ENCODE measurements at regions not wholly inside any gene's neighbourhood (a gene's known extent, or its start where the extent isn't known, plus 50 kb on each side); places are given as distances from the start of the nearest gene placed in this dataset.

DNA sequence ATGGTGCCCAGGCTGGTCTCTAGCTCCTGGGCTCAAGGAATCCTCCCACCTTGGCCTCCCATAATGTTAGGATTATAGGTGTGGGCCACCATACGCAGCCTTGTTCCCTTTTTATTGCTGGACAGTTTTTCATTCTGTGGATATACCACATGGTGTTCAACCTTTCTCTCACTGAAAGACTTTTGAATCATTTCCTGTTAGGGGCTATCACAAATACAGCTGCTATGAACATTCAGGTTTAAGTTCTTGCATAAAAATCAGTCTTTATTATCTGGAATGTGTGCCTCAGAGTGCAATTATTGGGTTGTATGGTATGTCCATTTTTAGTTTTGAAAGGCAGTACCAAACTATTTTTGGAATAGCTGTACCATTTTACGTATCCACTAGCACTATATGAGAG lies 647.2 kb downstream of the LIG4 start:
- no peak for DNase-seq (ENCODE audit: low read depth)

DNA sequence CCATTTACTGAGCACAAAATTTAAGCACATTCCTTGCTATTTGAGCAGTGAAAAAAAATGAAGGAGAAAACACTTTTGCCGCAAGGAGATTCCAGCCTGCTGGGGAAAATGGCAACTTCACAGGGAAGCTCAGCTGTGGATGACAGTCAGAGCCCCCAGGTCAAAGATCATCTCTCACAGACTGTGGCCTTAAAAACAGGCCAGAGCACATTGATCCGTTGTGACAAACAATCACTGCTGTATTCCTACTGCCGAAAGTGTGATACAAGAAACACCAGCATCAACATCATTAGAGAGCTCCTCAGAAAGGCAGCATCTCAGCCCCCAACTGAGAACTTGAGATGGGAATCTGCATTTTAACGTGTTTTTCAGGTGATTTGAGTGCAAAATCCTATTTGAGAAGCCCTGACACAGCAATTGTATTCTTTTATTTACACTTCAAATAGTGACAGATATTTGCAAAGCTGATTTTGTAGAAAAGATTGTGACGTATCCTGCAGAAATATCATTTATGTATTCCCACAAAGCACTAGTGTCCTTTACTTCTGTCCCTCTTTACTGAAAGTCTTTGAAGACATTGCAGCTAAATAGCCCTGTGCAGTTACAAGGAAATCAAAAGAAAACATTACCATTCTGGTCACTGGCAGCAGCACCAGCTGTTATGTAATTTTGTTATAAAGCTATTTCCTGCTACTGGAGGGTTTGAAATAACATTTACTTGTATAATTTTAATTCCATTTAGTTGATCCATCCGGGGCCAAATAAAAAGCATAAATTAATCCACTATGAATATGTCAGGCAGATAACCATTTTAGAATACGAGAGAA lies 652.0 kb downstream of the LIG4 start:
- DNase-seq (ENCODE audit: low read depth) = no peak

GRCh38 chr13:107562203-107562602 lies 653.1 kb downstream of the LIG4 start:
- no peak for DNase-seq (ENCODE audit: low read depth)

- DNase-seq (ENCODE audit: low read depth) = no peak
Observed at GRCh38 chr13:107554460-107554859, 660.9 kb downstream of the LIG4 start.

- DNase-seq (ENCODE audit: low read depth) = no peak
Observed at GRCh38 chr13:107553838-107554237, 661.5 kb downstream of the LIG4 start.

- DNase-seq (ENCODE audit: low read depth) = no peak
Observed at GRCh38 chr13:107551521-107551920, 663.8 kb downstream of the LIG4 start.

DNA sequence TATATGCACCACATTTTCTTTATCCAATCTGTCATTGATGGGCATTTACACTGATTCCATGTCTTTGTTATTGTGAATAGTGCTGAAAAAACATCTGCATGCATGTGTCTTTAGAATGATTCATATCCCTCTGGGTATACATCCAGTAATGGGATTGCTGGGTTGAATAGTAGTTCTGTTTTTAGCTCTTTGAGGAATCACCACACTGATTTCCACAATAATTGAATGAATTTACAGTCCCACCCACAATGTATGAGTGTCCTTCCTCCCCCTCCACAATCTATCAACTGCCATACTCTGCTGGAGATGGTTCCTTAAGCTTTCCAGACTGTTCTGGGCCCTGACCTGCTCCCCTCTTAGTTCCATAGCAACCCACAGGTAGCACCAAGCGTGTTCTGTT lies 667.0 kb downstream of the LIG4 start:
- DNase-seq (ENCODE audit: low read depth) = no peak

GRCh38 chr13:107545946-107546502 lies 669.3 kb downstream of the LIG4 start:
- no peak for DNase-seq (ENCODE audit: low read depth)

- DNase-seq (ENCODE audit: low read depth) = no peak
Observed at GRCh38 chr13:107534548-107534947, 680.8 kb downstream of the LIG4 start.

- DNase-seq (ENCODE audit: low read depth) = no peak
Observed at GRCh38 chr13:107531816-107532215, 683.5 kb downstream of the LIG4 start.

- no peak for DNase-seq (ENCODE audit: low read depth)
Observed at GRCh38 chr13:107531180-107531579, 684.2 kb downstream of the LIG4 start.

DNA sequence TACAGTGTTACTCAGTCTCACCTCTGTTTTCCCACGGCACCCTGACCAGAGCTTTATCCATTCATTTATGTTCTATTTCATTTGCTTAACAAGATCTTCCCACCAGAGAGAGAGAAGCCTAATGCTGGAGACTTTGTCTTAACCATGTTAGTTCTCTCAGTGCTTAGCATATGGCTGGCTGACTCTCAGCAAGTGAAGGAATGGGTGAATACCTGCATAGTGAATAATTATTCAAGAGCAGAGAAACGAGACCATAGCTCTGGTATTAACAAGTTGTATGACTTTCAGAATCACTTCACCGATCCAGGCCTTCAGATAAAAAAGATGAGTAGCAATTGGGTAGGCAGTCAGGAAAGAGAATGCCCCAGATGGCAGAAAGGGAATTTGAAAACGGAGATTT lies 686.3 kb downstream of the LIG4 start:
- DNase-seq (ENCODE audit: low read depth) = no peak

DNA sequence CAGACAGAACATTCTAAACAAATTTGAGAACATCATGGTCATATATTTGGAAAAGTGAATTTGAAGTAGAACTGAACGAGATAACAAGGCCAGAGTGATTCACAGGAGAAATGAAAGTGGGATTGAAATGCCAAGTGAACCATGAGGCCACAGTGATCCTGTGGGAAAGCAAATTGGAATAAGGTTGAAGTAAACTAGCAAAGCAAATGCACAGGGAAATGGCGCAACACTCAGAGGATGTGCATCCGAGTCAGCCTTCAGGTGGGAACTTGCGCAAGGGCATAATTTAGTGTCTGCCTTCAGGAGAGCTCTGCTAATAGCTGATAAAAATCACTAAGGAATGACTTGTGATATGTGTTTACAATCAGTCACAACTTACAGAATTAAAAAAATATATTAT lies 696.6 kb downstream of the LIG4 start:
- no peak for DNase-seq (ENCODE audit: low read depth)

DNA sequence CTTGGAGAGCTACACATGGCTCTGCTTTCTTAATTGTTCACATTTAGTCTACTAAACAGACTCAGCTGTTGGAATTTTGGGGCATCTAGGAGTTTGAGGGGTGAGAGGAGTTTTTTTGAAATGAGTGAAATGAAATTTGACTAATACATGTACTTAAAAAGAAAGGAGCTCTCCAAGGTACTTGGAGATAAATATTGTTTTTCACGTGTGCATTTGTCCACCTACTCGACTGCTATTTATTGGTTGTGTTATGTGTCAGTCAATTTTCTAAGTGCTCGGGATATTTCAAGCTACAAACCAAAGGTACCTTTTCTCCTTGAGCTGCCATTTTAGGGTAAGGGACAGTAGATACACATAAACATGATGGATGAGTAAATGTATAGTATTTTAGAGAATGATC lies 697.0 kb downstream of the LIG4 start:
- no peak for DNase-seq (ENCODE audit: low read depth)

GRCh38 chr13:107516517-107516916 lies 698.8 kb downstream of the LIG4 start:
- no peak for DNase-seq (ENCODE audit: low read depth)

DNA sequence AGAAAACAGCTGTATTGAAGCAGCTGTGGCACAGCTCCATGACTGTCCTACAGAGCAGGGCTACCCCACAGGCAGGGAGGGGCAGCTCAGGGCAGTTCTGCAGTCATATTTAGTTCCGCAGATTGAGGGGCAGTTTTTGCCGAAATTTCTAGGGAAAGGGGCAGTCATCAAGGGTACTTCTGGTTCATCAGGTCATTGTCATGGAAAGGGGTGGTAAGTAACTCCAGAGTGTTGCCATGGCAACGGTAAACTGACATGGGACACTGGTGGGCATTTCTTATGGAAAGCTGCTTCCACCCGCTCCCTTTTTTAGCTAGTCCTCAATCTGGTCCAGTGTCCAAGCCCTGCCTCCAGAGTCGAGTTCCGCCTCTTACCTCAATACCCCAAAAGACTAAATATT lies 702.8 kb downstream of the LIG4 start:
- no peak for DNase-seq (ENCODE audit: low read depth)

GRCh38 chr13:107497661-107498060 lies 717.7 kb downstream of the LIG4 start:
- DNase-seq (ENCODE audit: low read depth) = no peak

- no peak for DNase-seq (ENCODE audit: low read depth)
Observed at GRCh38 chr13:107493266-107493665, 722.1 kb downstream of the LIG4 start.

GRCh38 chr13:107482688-107483087 lies 732.6 kb downstream of the LIG4 start:
- no peak for DNase-seq (ENCODE audit: low read depth)

GRCh38 chr13:107480130-107480529 lies 735.2 kb downstream of the LIG4 start:
- DNase-seq (ENCODE audit: low read depth) = no peak

GRCh38 chr13:107477772-107478379 lies 737.5 kb downstream of the LIG4 start:
- no peak for DNase-seq (ENCODE audit: low read depth)

DNA sequence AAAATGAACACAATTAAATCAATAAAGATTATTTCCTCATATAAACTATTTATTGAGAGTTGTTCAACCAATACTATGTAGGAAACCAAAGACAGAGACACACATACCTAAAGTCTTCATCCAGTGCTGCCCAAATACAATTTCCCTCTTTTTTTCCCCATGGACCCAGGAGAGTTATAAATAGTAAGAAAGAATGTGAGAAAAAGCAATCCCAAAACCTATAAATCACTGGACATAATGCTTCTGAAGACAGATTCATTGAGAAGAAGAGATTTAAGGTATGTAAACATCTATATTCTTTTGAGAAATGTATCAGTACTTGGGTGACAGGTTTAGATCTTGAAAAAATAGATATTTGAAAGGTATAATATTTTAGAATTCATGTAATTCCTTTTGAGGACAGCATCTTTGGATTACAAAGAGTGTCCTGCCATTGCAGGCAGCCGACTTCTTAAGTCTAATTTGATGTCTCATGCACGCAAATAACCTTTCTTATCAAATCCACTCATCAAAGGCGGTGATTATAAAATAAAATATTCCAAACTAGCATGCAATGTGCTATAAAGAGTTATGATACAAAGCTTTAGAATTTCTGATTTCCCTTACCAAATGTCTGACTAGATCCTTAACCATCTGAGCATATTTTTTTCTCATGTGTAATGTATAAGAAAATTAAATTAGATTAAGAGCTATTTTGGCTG lies 739.4 kb downstream of the LIG4 start:
- DNase-seq (ENCODE audit: low read depth) = no peak

DNA sequence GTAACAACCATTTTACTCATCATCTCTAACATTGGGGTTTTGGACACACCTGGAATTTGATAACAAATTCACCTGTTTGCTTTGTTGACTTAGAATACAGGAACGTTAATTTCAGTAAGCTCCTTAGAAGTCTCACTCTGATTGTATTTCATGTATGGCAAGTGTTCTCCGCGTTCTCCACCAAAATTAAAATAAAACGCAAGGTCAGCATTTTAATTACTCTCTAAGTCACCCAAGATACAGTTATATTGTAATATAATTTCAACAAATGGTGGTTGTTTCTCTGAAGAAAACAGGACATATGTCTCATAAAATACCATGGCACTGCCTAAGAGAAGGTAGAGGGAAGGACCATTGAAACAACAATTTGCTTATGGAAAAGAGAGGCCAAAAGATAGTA lies 742.1 kb downstream of the LIG4 start:
- no peak for DNase-seq (ENCODE audit: low read depth)
